GM18507 (cell line): ENCODE measurements at regions not wholly inside any gene's neighbourhood (a gene's known extent, or its start where the extent isn't known, plus 50 kb on each side); places are given as distances from the start of the nearest gene placed in this dataset.

ENCODE experiments used
- DNase-seq: peaks from one replicate; pipeline ENCODE4 v3.0.0; 2011; ENCODE audit warnings: low read depth; ENCODE audit not compliant: insufficient read length; ENCODE audit errors: extremely low spot score
- FAIRE-seq: peaks from 2 replicates; lab custom pipeline; 2011; peaks lifted over from hg19 to GRCh38; lab: Jason Lieb, UNC

GRCh38 chr20:37600486-37600885, 72.8 kb upstream of the BLCAP start:
- FAIRE-seq (no peak), DNase-seq (no peak)

GRCh38 chr20:37598575-37599342, 71.1 kb upstream of the BLCAP start:
- DNase-seq (no peak), FAIRE-seq (no peak)

DNA sequence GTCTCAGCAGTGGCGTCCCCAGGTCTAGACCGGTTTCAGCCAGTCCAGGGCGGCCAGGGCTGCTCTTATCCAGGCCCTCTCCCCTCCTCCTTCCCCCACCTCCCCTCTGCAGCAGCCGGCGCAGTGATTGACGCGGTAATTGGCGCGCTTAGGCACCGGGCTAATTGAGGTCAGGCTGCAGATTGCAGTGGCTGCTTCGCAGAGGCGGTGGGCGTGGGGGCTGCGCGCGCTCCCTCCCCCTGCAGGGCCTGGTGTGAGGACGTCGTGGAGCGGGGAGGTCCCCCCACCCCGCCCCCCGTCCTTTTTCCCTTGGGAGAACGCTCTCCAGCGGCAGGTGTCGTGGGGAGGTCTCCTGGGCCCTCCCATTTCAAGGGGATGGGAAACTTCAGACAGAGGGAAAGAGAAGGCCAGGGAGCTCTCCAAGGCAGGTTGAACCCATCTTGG, 70.4 kb upstream of the BLCAP start:
- FAIRE-seq (no peak), DNase-seq (no peak)

DNA sequence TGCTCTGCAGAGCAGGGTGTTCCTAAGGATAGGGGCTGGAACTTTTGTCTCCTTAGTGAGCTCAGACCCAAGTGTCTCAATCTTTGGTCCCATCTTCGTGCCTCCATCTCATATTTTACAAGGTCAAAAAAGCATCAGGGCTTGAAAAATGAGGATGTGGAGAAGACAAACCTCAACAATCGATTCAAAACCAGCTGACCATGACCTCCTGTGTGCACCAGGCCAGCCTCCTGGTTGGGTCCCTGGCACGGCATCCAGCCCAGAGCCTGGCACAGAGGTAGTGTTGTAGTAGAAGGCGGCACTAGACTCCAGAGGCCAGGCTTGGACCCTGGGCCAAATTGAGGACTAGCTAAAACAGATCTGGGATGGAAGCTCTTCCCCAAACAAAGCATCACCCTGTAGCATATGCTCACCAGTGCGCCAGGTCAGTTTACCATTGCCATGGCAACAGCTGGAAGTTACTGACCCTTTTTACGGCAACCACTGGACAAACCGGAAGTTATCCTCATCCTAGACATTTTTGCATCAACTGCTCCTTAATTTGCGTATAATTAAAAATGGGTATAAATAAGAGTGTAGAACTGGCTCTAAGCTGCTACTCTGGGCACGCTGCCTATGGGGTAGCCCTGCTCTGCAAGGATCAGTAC, 69.3 kb upstream of the BLCAP start:
- FAIRE-seq, result no peak
- no peak for DNase-seq

GRCh38 chr20:37596168-37596567, 68.5 kb upstream of the BLCAP start:
- DNase-seq, result no peak
- no peak for FAIRE-seq

DNA sequence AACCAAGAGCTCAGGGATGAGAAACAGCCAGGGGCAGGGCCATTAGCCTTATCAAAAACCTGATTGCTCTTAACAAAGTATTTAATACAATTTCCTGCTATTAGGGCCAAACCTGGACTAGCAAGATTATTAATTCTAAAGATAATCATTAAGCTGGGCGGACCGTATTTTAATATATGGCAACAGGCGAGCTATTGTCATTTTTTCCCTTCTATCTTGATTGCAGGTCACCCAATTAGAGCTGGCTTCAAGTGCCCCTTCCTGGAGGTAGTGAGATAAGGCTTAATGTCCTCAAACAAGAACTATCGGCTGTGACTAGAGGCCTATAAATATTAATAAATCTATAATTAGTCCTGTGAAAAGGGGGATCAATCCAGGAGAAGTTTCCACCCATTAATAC, 66.0 kb upstream of the BLCAP start:
- FAIRE-seq (no peak), DNase-seq (no peak)

GRCh38 chr20:37590938-37591490, 63.3 kb upstream of the BLCAP start:
- FAIRE-seq (no peak), DNase-seq (no peak)

- DNase-seq, result no peak
Observed at GRCh38 chr20:37586078-37586477, 58.4 kb upstream of the BLCAP start.

GRCh38 chr20:37584238-37584807, 56.6 kb upstream of the BLCAP start:
- DNase-seq (no peak), FAIRE-seq (no peak)

More at GRCh38 chr20:37586078-37586477, 58.4 kb upstream of the BLCAP start:
- no peak for FAIRE-seq

DNA sequence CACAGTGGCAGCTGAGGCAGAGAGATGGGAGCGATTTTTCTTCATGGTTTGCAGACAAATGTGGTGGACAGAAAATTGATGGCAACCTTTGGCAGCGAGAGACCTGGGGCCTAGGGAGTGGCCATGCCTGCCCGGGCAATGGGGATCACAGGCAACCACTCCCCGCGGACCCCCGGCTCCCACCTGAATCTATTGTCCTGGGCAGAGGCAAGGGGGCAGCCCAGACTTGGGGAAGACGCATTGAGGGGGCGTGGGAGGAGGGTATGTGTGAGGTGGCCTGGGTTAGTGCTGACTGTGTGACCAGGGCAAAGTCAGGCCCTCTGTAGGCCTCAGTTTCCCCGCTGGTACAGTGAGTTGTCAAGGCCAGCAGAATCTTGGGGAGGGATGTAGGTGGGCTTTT, 53.6 kb upstream of the BLCAP start:
- no peak for DNase-seq
- FAIRE-seq, result no peak

- no peak for FAIRE-seq
- DNase-seq, result no peak
Observed at GRCh38 chr20:37580069-37580468, 52.4 kb upstream of the BLCAP start.

- FAIRE-seq, result no peak
- no peak for DNase-seq
Observed at GRCh38 chr20:37579106-37579505, 51.4 kb upstream of the BLCAP start.

DNA sequence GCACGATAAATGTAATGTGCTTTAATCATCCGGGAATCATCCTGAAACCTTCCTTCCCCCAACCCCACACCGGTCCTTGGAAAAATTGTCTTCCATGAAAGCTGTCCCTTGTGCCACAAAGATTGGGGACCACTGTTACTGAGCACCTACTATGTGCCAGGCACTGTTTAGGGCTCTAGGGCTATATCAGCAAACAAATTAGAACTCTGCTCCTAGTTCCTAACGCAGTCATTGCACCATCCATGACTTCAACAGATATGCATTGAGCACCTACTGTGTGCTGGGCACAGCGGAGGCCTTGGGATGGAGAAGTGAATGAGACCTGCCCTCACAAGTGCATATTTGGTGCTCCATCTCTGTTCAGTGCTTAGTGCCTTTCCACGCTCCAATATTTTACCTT, 50.3 kb upstream of the BLCAP start:
- no peak for FAIRE-seq
- DNase-seq, result no peak
